Ovary (tissue), 3 donors: ENCODE measurements at regions not wholly inside any gene's neighbourhood (a gene's known extent, or its start where the extent isn't known, plus 50 kb on each side); places are given as distances from the start of the nearest gene placed in this dataset.

Experiments
- POLR2A ChIP-seq: fragments of 450-650 bp; IDR thresholded peaks from one replicate; pipeline ENCODE4 v1.6.1; 2017; ENCODE audit warnings: antibody characterized with exemption, mild to moderate bottlenecking, moderate library complexity
- TF ChIP-seq, protein P1 (sequence below), 3 donors: fragments of 450-650 bp in 2 of 3; fragments of 200-600 bp in 1 of 3; IDR thresholded peaks; one replicate each; pipeline versions ENCODE4 v1.5.1 to v1.8.0; 2016 to 2022; ENCODE audit warnings: antibody characterized with exemption in 3 of 3, mild to moderate bottlenecking in 1 of 3
- donor health status: DM: no; HTN: no; CAD: no.

DNA sequence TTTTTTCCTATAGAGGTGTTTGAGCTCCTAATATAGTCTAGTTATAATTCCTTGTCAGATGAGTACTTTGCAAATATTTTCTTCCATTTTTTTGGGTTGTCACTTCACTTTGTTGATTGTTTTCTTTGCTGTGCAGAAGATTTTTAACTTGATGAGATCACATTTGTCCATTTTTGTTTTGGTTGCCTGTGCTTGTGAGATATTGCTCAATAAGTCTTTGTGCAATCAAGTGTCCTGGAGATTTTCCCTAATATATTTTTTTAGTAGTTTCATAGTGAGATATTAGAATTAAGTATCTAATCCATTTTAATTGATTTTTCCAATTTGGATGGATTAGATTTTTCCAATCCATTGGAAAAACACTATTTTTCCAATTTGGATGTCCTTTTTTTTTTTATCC lies 1395.5 kb downstream of the PLA2G4A start:
- TF ChIP-seq, protein P1, sequence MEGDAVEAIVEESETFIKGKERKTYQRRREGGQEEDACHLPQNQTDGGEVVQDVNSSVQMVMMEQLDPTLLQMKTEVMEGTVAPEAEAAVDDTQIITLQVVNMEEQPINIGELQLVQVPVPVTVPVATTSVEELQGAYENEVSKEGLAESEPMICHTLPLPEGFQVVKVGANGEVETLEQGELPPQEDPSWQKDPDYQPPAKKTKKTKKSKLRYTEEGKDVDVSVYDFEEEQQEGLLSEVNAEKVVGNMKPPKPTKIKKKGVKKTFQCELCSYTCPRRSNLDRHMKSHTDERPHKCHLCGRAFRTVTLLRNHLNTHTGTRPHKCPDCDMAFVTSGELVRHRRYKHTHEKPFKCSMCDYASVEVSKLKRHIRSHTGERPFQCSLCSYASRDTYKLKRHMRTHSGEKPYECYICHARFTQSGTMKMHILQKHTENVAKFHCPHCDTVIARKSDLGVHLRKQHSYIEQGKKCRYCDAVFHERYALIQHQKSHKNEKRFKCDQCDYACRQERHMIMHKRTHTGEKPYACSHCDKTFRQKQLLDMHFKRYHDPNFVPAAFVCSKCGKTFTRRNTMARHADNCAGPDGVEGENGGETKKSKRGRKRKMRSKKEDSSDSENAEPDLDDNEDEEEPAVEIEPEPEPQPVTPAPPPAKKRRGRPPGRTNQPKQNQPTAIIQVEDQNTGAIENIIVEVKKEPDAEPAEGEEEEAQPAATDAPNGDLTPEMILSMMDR (IDR thresholded peaks at IDR 0.05), result no peak
- no peak for TF ChIP-seq POLR2A
